Liver (tissue), 8 donors: ENCODE measurements at regions not wholly inside any gene's neighbourhood (a gene's known extent, or its start where the extent isn't known, plus 50 kb on each side); places are given as distances from the start of the nearest gene placed in this dataset.
"Not testable (repeated sequence)": the region's sequence is repeated elsewhere in the genome, so short reads cannot be mapped to it uniquely, and the experiment has no call there.

Experiments used
- DNase-seq: peaks from one replicate; pipeline ENCODE4 v3.0.0-alpha.2; 2017; ENCODE audit warnings: low spot score
- H3K27ac ChIP-seq, 2 donors: one replicate each; pipeline ENCODE4 v1.7.0; 2013; ENCODE audit warnings: inconsistent platforms in 2 of 2, low read length in 2 of 2, control low read depth in 1 of 2, low read depth in 1 of 2, mild to moderate bottlenecking in 1 of 2
- H3K27me3 ChIP-seq, 4 donors: one replicate each; pipeline versions ENCODE4 v1.6.1 to v1.7.0; 2013; ENCODE audit warnings: low read length in 3 of 4, inconsistent platforms in 1 of 4, mild to moderate bottlenecking in 1 of 4, moderate library complexity in 1 of 4; ENCODE audit not compliant: control insufficient read depth in 4 of 4, insufficient read depth in 4 of 4
- H3K36me3 ChIP-seq, 4 donors: one replicate each; pipeline versions ENCODE4 v1.6.1 to v1.7.0; 2013; ENCODE audit warnings: low read length in 3 of 4, mild to moderate bottlenecking in 3 of 4, low read depth in 1 of 4, moderate library complexity in 1 of 4; ENCODE audit not compliant: control insufficient read depth in 4 of 4, insufficient read depth in 3 of 4
- H3K4me1 ChIP-seq, 4 donors: one replicate each; pipeline versions ENCODE4 v1.6.1 to v1.7.0; 2013; ENCODE audit warnings: low read length in 3 of 4, mild to moderate bottlenecking in 3 of 4, moderate library complexity in 1 of 4; ENCODE audit not compliant: control insufficient read depth in 4 of 4, insufficient read depth in 4 of 4
- H3K4me3 ChIP-seq, 3 donors: one replicate each; pipeline versions ENCODE4 v1.6.1 to v1.7.0; 2013; ENCODE audit warnings: low read length in 3 of 3, control low read depth in 1 of 3, low read depth in 1 of 3, mild to moderate bottlenecking in 1 of 3
- H3K9ac ChIP-seq, 2 donors: one replicate each; pipeline ENCODE4 v1.7.0; 2013; ENCODE audit warnings: low read length in 2 of 2, mild to moderate bottlenecking in 2 of 2, moderate library complexity in 2 of 2, control low read depth in 1 of 2, low read depth in 1 of 2
- H3K9me3 ChIP-seq, 4 donors: one replicate each; pipeline versions ENCODE4 v1.6.1 to v1.7.0; 2013; ENCODE audit warnings: low read length in 3 of 4; ENCODE audit not compliant: control insufficient read depth in 4 of 4
- EGR1 ChIP-seq, 2 donors: IDR thresholded peaks; 2 replicates each; pipeline ENCODE4 v1.6.1; 2016 to 2018; ENCODE audit warnings: antibody characterized with exemption in 2 of 2, low read depth in 2 of 2
- FOXA1 ChIP-seq: IDR thresholded peaks from 2 replicates; pipeline ENCODE4 v1.6.1; 2016; ENCODE audit warnings: antibody characterized with exemption
- FOXA2 ChIP-seq: IDR thresholded peaks from 2 replicates; pipeline ENCODE4 v1.6.1; 2016; ENCODE audit warnings: antibody characterized with exemption
- GABPA ChIP-seq, 2 donors: IDR thresholded peaks in 1 of 2; conservative IDR thresholded peaks in 1 of 2; 2 replicates each; pipeline ENCODE4 v1.6.1; 2016; ENCODE audit warnings: antibody characterized with exemption in 2 of 2, mild to moderate bottlenecking in 1 of 2, moderate library complexity in 1 of 2
- HNF4A ChIP-seq, 2 donors: conservative IDR thresholded peaks; 2 replicates each; pipeline ENCODE4 v1.6.1; 2016; ENCODE audit warnings: antibody characterized with exemption in 2 of 2, mild to moderate bottlenecking in 2 of 2
- HNF4G ChIP-seq: IDR thresholded peaks from 2 replicates; pipeline ENCODE4 v1.6.1; 2016; ENCODE audit warnings: antibody characterized with exemption
- JUND ChIP-seq, 2 donors: IDR thresholded peaks; 2 replicates each; pipeline ENCODE4 v1.6.1; 2016; ENCODE audit warnings: antibody characterized with exemption in 2 of 2
- NR2F2 ChIP-seq: IDR thresholded peaks from 2 replicates; pipeline ENCODE4 v1.6.1; 2016; ENCODE audit warnings: antibody characterized with exemption
- RAD21 ChIP-seq, 2 donors: IDR thresholded peaks; 2 replicates each; pipeline ENCODE4 v1.6.1; 2016; ENCODE audit warnings: antibody characterized with exemption in 2 of 2, mild to moderate bottlenecking in 2 of 2
- SP1 ChIP-seq: IDR thresholded peaks from 2 replicates; pipeline ENCODE4 v1.6.1; 2018; ENCODE audit warnings: antibody characterized with exemption, mild to moderate bottlenecking
- TAF1 ChIP-seq: conservative IDR thresholded peaks from 2 replicates; pipeline ENCODE4 v1.6.1; 2016; ENCODE audit warnings: antibody characterized with exemption, mild to moderate bottlenecking
- YY1 ChIP-seq: IDR thresholded peaks from 2 replicates; pipeline ENCODE4 v1.6.1; 2016; ENCODE audit warnings: antibody characterized with exemption, mild to moderate bottlenecking
- WGBS: extraction: QIAGEN DNeasy Blood & Tissue Kit; methylation state at CpG from one replicate; pipeline ENCODE4 v1.1.7; 2013; 5-methylcytosine and 5-hydroxymethylcytosine counted together
- TF ChIP-seq, protein P1 (sequence below): IDR thresholded peaks from 2 replicates; pipeline ENCODE4 v1.6.1; 2016; ENCODE audit warnings: antibody characterized with exemption, mild to moderate bottlenecking
- TF ChIP-seq, protein P2 (sequence below): IDR thresholded peaks from 2 replicates; pipeline ENCODE4 v1.6.1; 2016; ENCODE audit warnings: antibody characterized with exemption
- TF ChIP-seq, protein P3 (sequence below): IDR thresholded peaks from 2 replicates; pipeline ENCODE4 v1.6.1; 2016; ENCODE audit warnings: antibody characterized with exemption
- TF ChIP-seq, protein P4 (sequence below): fragments of 150-350 bp; IDR thresholded peaks from 2 replicates; pipeline ENCODE4 v1.5.1; 2017; ENCODE audit warnings: improper control_type of control experiment, low read depth, low read length; ENCODE audit not compliant: missing input control
- TF ChIP-seq, protein P5 (sequence below): IDR thresholded peaks from 2 replicates; pipeline ENCODE4 v1.6.1; 2016; ENCODE audit warnings: antibody characterized with exemption
- donor health status: healthy.
- donor health status: healthy.
- donor health status: healthy.
- donor health status: healthy.
- donor health status: healthy.

DNA sequence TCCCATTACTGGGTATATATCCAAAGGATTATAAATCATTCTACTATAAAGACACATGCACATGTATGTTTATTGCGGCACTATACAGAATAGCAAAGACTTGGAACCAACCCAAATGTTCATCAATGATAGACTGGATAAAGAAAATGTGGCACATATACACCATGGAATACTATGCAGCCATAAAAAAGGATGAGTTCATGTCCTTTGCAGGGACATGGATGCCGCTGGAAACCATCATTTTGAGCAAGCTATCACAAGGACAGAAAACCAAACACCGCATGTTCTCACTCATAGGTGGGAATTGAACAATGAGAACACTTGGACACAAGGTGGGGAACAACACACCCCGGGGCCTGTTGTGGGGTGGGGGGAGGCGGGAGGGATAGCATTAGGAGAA, 57.0 kb upstream of the NEUROD1 start:
- not testable (repeated sequence) for H3K4me3 ChIP-seq, H3K36me3 ChIP-seq, H3K27ac ChIP-seq, DNase-seq, H3K9ac ChIP-seq, H3K27me3 ChIP-seq, H3K4me1 ChIP-seq, H3K9me3 ChIP-seq
- WGBS: 74% methylated on average over 5 of the region's 5 CpGs

DNA sequence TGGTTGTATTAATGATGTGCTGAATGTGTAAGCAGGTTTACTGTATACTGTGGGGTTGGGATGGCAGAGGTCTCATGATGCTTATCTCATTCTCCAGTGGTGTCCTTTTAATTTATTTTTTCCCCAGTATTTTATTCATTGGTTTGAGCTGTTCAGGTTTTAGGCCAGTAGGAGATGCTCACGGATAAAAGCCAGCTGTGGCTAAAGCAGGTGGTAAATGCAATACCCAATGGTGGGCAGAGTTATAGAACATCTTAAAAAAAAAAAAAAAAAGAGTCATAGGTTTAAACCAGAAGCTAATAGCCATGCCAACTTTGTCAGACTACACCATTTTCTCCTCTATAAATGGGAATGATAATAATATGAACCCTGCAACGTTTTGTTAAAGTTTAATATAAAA, 57.8 kb upstream of the NEUROD1 start:
- no peak overlapping the region for H3K9ac ChIP-seq
- DNase-seq: no peak
- H3K9me3 ChIP-seq: no peaks in the 10 kb centered on the region
- peaks cover 0 to 7% (median 1%) of the 10 kb centered on the region in 4 donors for H3K4me1 ChIP-seq
- no peaks in the 10 kb centered on the region for H3K27me3 ChIP-seq
- no peak overlapping the region for H3K27ac ChIP-seq
- WGBS: 39% methylated on average over 2 of the region's 2 CpGs
- H3K4me3 ChIP-seq: no peak overlapping the region
- H3K36me3 ChIP-seq: no peaks in the 10 kb centered on the region
- TF ChIP-seq JUND (IDR thresholded peaks at IDR 0.05): no peak

DNA sequence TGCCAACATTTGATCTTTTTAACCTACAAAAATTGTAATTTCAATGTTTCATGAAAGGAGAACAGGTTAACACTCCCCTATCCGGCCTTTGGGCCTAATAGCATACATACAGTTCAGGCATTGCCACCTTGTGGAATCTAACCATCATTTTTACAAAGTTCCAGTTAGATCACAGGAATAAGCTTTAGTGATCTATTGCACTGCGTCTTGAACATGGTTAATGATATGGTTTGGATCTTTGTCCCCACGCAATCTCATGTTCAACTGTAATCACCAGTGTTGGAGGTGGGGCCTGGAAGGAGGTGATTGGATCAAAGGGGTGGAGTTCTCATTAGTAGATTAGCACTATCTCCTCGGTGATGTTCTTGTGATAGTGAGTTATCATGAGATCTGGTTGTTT, 58.2 kb upstream of the NEUROD1 start:
- no peak overlapping the region for H3K4me3 ChIP-seq
- H3K27ac ChIP-seq: no peak overlapping the region
- WGBS: 88% methylated on average over 4 of the region's 4 CpGs
- no peak for TF ChIP-seq FOXA2
- TF ChIP-seq, protein P1, sequence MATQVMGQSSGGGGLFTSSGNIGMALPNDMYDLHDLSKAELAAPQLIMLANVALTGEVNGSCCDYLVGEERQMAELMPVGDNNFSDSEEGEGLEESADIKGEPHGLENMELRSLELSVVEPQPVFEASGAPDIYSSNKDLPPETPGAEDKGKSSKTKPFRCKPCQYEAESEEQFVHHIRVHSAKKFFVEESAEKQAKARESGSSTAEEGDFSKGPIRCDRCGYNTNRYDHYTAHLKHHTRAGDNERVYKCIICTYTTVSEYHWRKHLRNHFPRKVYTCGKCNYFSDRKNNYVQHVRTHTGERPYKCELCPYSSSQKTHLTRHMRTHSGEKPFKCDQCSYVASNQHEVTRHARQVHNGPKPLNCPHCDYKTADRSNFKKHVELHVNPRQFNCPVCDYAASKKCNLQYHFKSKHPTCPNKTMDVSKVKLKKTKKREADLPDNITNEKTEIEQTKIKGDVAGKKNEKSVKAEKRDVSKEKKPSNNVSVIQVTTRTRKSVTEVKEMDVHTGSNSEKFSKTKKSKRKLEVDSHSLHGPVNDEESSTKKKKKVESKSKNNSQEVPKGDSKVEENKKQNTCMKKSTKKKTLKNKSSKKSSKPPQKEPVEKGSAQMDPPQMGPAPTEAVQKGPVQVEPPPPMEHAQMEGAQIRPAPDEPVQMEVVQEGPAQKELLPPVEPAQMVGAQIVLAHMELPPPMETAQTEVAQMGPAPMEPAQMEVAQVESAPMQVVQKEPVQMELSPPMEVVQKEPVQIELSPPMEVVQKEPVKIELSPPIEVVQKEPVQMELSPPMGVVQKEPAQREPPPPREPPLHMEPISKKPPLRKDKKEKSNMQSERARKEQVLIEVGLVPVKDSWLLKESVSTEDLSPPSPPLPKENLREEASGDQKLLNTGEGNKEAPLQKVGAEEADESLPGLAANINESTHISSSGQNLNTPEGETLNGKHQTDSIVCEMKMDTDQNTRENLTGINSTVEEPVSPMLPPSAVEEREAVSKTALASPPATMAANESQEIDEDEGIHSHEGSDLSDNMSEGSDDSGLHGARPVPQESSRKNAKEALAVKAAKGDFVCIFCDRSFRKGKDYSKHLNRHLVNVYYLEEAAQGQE: no peak
- no peak for TF ChIP-seq JUND (IDR thresholded peaks at IDR 0.05)
- TF ChIP-seq HNF4A (conservative IDR thresholded peaks at IDR 0.05): no peak
- TF ChIP-seq SP1: no peak
- no peak for TF ChIP-seq YY1
- no peak for TF ChIP-seq EGR1 (IDR thresholded peaks at IDR 0.05; ENCODE audit: low read depth in 2 of 2)
- TF ChIP-seq FOXA1: no peak
- no peak for TF ChIP-seq GABPA (IDR thresholded peaks at IDR 0.05 in 1 of 2, conservative IDR thresholded peaks at IDR 0.05 in 1 of 2)
- TF ChIP-seq RAD21 (IDR thresholded peaks at IDR 0.05): no peak
- no peak for TF ChIP-seq TAF1
- no peak for DNase-seq
- H3K9ac ChIP-seq: no peak overlapping the region
- peaks cover 0 to 8% (median 1%) of the 10 kb centered on the region in 4 donors for H3K4me1 ChIP-seq
- no peaks in the 10 kb centered on the region for H3K36me3 ChIP-seq
- no peaks in the 10 kb centered on the region for H3K9me3 ChIP-seq
- no peaks in the 10 kb centered on the region for H3K27me3 ChIP-seq

DNA sequence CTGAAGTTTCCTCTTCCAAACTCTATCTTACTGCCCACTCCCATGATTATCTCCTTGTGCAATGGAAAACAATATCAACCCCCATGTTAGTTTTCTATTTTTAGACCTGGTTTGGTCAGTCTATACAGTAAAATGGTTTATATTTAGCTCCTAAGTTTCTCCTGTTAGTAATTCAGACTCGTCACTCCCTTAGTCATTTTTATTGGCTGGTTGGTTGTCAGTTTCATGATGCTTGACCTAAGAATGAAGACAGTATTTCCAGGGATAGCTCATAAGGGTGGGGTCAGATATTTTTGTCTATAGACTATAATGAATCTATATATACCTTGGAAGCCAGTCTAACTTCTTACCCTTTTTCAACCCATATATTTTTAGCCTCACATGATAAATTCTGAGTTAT, 61.4 kb upstream of the NEUROD1 start:
- H3K4me1 ChIP-seq: peaks cover 0 to 16% (median 1%) of the 10 kb centered on the region in 4 donors
- no peaks in the 10 kb centered on the region for H3K27me3 ChIP-seq
- WGBS: 79% methylated on average over 1 of the region's 1 CpG
- no peak for DNase-seq
- no peak overlapping the region for H3K27ac ChIP-seq
- H3K4me3 ChIP-seq: no peak overlapping the region
- no peaks in the 10 kb centered on the region for H3K9me3 ChIP-seq
- H3K9ac ChIP-seq: no peak overlapping the region
- no peaks in the 10 kb centered on the region for H3K36me3 ChIP-seq
- no peak for TF ChIP-seq HNF4A (conservative IDR thresholded peaks at IDR 0.05)
- TF ChIP-seq SP1: no peak
- TF ChIP-seq NR2F2: no peak
- TF ChIP-seq HNF4G: no peak
- no peak for TF ChIP-seq JUND (IDR thresholded peaks at IDR 0.05)
- TF ChIP-seq EGR1 (IDR thresholded peaks at IDR 0.05; ENCODE audit: low read depth in 2 of 2): no peak
- TF ChIP-seq, protein P2, sequence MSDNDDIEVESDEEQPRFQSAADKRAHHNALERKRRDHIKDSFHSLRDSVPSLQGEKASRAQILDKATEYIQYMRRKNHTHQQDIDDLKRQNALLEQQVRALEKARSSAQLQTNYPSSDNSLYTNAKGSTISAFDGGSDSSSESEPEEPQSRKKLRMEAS: no peak
- TF ChIP-seq RAD21 (IDR thresholded peaks at IDR 0.05): no peak
- no peak for TF ChIP-seq FOXA2
- TF ChIP-seq, protein P3, sequence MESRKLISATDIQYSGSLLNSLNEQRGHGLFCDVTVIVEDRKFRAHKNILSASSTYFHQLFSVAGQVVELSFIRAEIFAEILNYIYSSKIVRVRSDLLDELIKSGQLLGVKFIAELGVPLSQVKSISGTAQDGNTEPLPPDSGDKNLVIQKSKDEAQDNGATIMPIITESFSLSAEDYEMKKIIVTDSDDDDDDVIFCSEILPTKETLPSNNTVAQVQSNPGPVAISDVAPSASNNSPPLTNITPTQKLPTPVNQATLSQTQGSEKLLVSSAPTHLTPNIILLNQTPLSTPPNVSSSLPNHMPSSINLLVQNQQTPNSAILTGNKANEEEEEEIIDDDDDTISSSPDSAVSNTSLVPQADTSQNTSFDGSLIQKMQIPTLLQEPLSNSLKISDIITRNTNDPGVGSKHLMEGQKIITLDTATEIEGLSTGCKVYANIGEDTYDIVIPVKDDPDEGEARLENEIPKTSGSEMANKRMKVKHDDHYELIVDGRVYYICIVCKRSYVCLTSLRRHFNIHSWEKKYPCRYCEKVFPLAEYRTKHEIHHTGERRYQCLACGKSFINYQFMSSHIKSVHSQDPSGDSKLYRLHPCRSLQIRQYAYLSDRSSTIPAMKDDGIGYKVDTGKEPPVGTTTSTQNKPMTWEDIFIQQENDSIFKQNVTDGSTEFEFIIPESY: no peak
- TF ChIP-seq TAF1: no peak
- TF ChIP-seq YY1: no peak
- TF ChIP-seq, protein P4, sequence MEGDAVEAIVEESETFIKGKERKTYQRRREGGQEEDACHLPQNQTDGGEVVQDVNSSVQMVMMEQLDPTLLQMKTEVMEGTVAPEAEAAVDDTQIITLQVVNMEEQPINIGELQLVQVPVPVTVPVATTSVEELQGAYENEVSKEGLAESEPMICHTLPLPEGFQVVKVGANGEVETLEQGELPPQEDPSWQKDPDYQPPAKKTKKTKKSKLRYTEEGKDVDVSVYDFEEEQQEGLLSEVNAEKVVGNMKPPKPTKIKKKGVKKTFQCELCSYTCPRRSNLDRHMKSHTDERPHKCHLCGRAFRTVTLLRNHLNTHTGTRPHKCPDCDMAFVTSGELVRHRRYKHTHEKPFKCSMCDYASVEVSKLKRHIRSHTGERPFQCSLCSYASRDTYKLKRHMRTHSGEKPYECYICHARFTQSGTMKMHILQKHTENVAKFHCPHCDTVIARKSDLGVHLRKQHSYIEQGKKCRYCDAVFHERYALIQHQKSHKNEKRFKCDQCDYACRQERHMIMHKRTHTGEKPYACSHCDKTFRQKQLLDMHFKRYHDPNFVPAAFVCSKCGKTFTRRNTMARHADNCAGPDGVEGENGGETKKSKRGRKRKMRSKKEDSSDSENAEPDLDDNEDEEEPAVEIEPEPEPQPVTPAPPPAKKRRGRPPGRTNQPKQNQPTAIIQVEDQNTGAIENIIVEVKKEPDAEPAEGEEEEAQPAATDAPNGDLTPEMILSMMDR: no peak
- TF ChIP-seq, protein P5, sequence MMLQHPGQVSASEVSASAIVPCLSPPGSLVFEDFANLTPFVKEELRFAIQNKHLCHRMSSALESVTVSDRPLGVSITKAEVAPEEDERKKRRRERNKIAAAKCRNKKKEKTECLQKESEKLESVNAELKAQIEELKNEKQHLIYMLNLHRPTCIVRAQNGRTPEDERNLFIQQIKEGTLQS: no peak
